K562 (cell line): ENCODE measurements at regions not wholly inside any gene's neighbourhood (a gene's known extent, or its start where the extent isn't known, plus 50 kb on each side); places are given as distances from the start of the nearest gene placed in this dataset.

ENCODE experiments used
- BRF1 ChIP-seq: IDR thresholded peaks from 3 replicates; pipeline ENCODE4 v1.6.1; 2011; ENCODE audit warnings: borderline replicate concordance, mild to moderate bottlenecking; ENCODE audit not compliant: insufficient read length; ENCODE audit errors: extremely low read depth
- EP300 ChIP-seq: IDR thresholded peaks from 2 replicates; pipeline ENCODE4 v1.6.1; 2012; ENCODE audit warnings: low read length, improper control_type of control experiment
- FOS ChIP-seq: IDR thresholded peaks from 3 replicates; pipeline ENCODE4 v1.6.1; 2011; ENCODE audit not compliant: insufficient read length; ENCODE audit errors: extremely low read depth
- GATAD2B ChIP-seq: fragments of 450-650 bp; IDR thresholded peaks from 2 replicates; pipeline ENCODE4 v1.6.1; 2017; ENCODE audit warnings: mild to moderate bottlenecking, borderline replicate concordance
- NCOA2 ChIP-seq, 2 experiments: fragments of 450-650 bp; IDR thresholded peaks; 2 replicates each; pipeline ENCODE4 v1.6.1; 2018; ENCODE audit warnings: mild to moderate bottlenecking in 2 of 2, moderate library complexity in 1 of 2; ENCODE audit not compliant: partially characterized antibody in 2 of 2
- POLR2A ChIP-seq: fragments of 450-650 bp; conservative IDR thresholded peaks from 2 replicates; pipeline ENCODE4 v1.6.1; 2016
- SMARCA5 ChIP-seq: fragments of 450-650 bp; IDR thresholded peaks from 2 replicates; pipeline ENCODE4 v1.6.1; 2016
- YY1 ChIP-seq, 3 experiments: IDR thresholded peaks; 2 replicates each; pipeline ENCODE4 v1.6.1; 2011; ENCODE audit warnings: low read length in 2 of 3, mild to moderate bottlenecking in 2 of 3, moderate library complexity in 2 of 3, borderline replicate concordance in 1 of 3, control low read depth in 1 of 3, low read depth in 1 of 3; ENCODE audit not compliant: insufficient read depth in 3 of 3, insufficient replicate concordance in 2 of 3, control insufficient read depth in 1 of 3, insufficient read length in 1 of 3; ENCODE audit errors: extremely low read depth in 1 of 3
- ZBTB7A ChIP-seq: IDR thresholded peaks from 2 replicates; pipeline ENCODE4 v1.6.1; 2011; ENCODE audit warnings: low read depth, mild to moderate bottlenecking, low read length, moderate library complexity, borderline replicate concordance; ENCODE audit not compliant: control insufficient read depth
- TF ChIP-seq, protein P1 (sequence below), 3 experiments: IDR thresholded peaks in 2 of 3; conservative IDR thresholded peaks in 1 of 3; 2 replicates each; pipeline ENCODE4 v1.5.1; 2011 to 2012; ENCODE audit warnings: low read length in 3 of 3, mild to moderate bottlenecking in 3 of 3, control low read depth in 2 of 3, improper control_type of control experiment in 1 of 3, inconsistent platforms in 1 of 3, low read depth in 1 of 3, mixed read lengths in 1 of 3, moderate library complexity in 1 of 3; ENCODE audit not compliant: insufficient read depth in 2 of 3

DNA sequence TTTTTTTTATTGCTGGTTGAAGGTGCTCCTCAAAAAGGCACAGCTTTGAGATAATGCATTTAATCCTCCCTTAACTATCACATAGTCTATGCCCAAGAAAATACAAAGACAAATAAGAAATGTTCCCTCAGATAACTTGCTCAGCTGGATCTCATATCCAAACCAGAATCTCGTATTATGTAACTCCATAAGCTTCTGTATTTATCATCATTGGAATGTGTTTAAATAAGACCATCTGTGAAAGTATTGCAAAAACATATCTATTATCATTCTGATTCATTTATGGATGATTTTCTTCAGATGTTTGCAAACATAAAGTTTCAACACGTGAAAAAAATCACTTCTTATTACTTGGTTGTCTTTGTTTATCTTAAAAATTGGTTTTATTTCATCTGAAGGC, 190.9 kb downstream of the IRS2 start:
- TF ChIP-seq FOS = no peak
- TF ChIP-seq SMARCA5 = no peak
- no peak for TF ChIP-seq EP300
- TF ChIP-seq BRF1 = no peak
- TF ChIP-seq NCOA2 (IDR thresholded peaks at IDR 0.05; ENCODE audit: partially characterized antibody in 2 of 2) = no peak
- TF ChIP-seq YY1 (IDR thresholded peaks at IDR 0.05; ENCODE audit: borderline replicate concordance in 1 of 3, control insufficient read depth in 1 of 3, extremely low read depth in 1 of 3, insufficient read depth in 3 of 3, insufficient read length in 1 of 3, insufficient replicate concordance in 2 of 3, low read depth in 1 of 3, low read length in 2 of 3) = no peak
- TF ChIP-seq, protein P1, sequence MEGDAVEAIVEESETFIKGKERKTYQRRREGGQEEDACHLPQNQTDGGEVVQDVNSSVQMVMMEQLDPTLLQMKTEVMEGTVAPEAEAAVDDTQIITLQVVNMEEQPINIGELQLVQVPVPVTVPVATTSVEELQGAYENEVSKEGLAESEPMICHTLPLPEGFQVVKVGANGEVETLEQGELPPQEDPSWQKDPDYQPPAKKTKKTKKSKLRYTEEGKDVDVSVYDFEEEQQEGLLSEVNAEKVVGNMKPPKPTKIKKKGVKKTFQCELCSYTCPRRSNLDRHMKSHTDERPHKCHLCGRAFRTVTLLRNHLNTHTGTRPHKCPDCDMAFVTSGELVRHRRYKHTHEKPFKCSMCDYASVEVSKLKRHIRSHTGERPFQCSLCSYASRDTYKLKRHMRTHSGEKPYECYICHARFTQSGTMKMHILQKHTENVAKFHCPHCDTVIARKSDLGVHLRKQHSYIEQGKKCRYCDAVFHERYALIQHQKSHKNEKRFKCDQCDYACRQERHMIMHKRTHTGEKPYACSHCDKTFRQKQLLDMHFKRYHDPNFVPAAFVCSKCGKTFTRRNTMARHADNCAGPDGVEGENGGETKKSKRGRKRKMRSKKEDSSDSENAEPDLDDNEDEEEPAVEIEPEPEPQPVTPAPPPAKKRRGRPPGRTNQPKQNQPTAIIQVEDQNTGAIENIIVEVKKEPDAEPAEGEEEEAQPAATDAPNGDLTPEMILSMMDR (IDR thresholded peaks at IDR 0.05 in 2 of 3, conservative IDR thresholded peaks at IDR 0.05 in 1 of 3; ENCODE audit: insufficient read depth in 2 of 3, low read depth in 1 of 3, low read length in 3 of 3) = no peak
- no peak for TF ChIP-seq POLR2A
- no peak for TF ChIP-seq GATAD2B
- no peak for TF ChIP-seq ZBTB7A
